NCI-H524 (cell line): ENCODE measurements at regions not wholly inside any gene's neighbourhood (a gene's known extent, or its start where the extent isn't known, plus 50 kb on each side); places are given as distances from the start of the nearest gene placed in this dataset.

Source experiments
- DNase-seq, 2 experiments: peaks; one replicate each; lab custom pipeline; 2025; lab: John Stamatoyannopoulos, UW

GRCh38 chr14:98489115-98489514 lies 782.9 kb downstream of the BCL11B start:
- DNase-seq, result no peak

GRCh38 chr14:98494582-98494981 lies 777.4 kb downstream of the BCL11B start:
- no peak for DNase-seq

GRCh38 chr14:98498019-98498885 lies 773.7 kb downstream of the BCL11B start:
- DNase-seq, result no peak

- no peak for DNase-seq
Observed at GRCh38 chr14:98501335-98501734, 770.7 kb downstream of the BCL11B start.

- no peak for DNase-seq
Observed at GRCh38 chr14:98501836-98502235, 770.2 kb downstream of the BCL11B start.

- DNase-seq, result no peak
Observed at GRCh38 chr14:98503086-98503815, 768.7 kb downstream of the BCL11B start.

- no peak for DNase-seq
Observed at GRCh38 chr14:98507264-98507663, 764.7 kb downstream of the BCL11B start.

GRCh38 chr14:98510392-98510791 lies 761.6 kb downstream of the BCL11B start:
- DNase-seq, result no peak

GRCh38 chr14:98512501-98513251 lies 759.3 kb downstream of the BCL11B start:
- peak in 1 of 2 experiments; percentile 9 for DNase-seq

- no peak for DNase-seq
Observed at GRCh38 chr14:98513558-98513957, 758.4 kb downstream of the BCL11B start.

GRCh38 chr14:98514016-98514415 lies 758.0 kb downstream of the BCL11B start:
- no peak for DNase-seq

GRCh38 chr14:98536256-98536655 lies 735.7 kb downstream of the BCL11B start:
- DNase-seq, result no peak

GRCh38 chr14:98542316-98542715 lies 729.7 kb downstream of the BCL11B start:
- no peak for DNase-seq

- no peak for DNase-seq
Observed at GRCh38 chr14:98543074-98543473, 728.9 kb downstream of the BCL11B start.

GRCh38 chr14:98544174-98544573 lies 727.8 kb downstream of the BCL11B start:
- DNase-seq, result no peak

GRCh38 chr14:98545181-98545580 lies 726.8 kb downstream of the BCL11B start:
- no peak for DNase-seq

GRCh38 chr14:98548071-98548686 lies 723.8 kb downstream of the BCL11B start:
- DNase-seq, result peak; percentile 93 to 96

GRCh38 chr14:98551028-98551427 lies 721.0 kb downstream of the BCL11B start:
- DNase-seq, result no peak

- DNase-seq, result no peak
Observed at GRCh38 chr14:98555440-98555839, 716.6 kb downstream of the BCL11B start.

- no peak for DNase-seq
Observed at GRCh38 chr14:98564006-98564405, 708.0 kb downstream of the BCL11B start.

- no peak for DNase-seq
Observed at GRCh38 chr14:98564541-98564940, 707.5 kb downstream of the BCL11B start.

- DNase-seq, result no peak
Observed at GRCh38 chr14:98571104-98571503, 700.9 kb downstream of the BCL11B start.
